Neural progenitor cell (in vitro differentiated cells): ENCODE measurements at regions not wholly inside any gene's neighbourhood (a gene's known extent, or its start where the extent isn't known, plus 50 kb on each side); places are given as distances from the start of the nearest gene placed in this dataset.

Experiments used
- CTCF ChIP-seq: fragments of 200-600 bp; sonication (generic); IDR thresholded peaks from 2 replicates; pipeline ENCODE4 v1.5.1; 2017; ENCODE audit warnings: antibody characterized with exemption, mild to moderate bottlenecking
- EZH2 ChIP-seq: fragments of 200-600 bp; sonication (generic); IDR thresholded peaks from 2 replicates; pipeline ENCODE4 v1.6.1; 2017; ENCODE audit warnings: antibody characterized with exemption, mild to moderate bottlenecking, moderate library complexity

DNA sequence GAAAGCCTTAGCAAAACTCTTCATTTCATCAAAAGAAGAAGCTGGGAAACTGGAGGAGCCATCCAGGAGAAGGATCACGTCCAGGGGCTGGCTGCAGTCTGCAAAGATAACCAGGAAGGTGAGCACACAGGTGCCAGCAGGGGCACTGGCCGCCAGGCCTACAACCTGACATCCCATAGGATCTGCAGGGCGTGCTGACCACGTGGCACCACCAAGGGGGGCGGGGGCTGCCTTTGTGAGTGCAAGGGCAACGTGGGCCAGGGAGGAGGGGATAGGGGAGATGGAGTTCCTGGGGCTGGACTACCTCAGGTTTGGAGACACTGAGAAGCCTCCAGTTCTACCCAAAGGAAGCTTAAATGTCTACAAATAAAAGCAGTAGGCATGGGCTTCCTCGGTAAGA, 102.7 kb upstream of the CCT8L2 start:
- TF ChIP-seq CTCF = no peak
- TF ChIP-seq EZH2 = no peak
